NB4 (cell line): ENCODE measurements at regions not wholly inside any gene's neighbourhood (a gene's known extent, or its start where the extent isn't known, plus 50 kb on each side); places are given as distances from the start of the nearest gene placed in this dataset.

Source experiments
- CTCF ChIP-seq: IDR thresholded peaks from one replicate; pipeline ENCODE4 v1.5.1; 2012; ENCODE audit warnings: low read depth, low read length
- MAX ChIP-seq: IDR thresholded peaks from 2 replicates; pipeline ENCODE4 v1.6.1; 2011; ENCODE audit warnings: low read depth, low read length
- POLR2A ChIP-seq: IDR thresholded peaks from 2 replicates; pipeline ENCODE4 v1.6.1; 2011; ENCODE audit warnings: mild to moderate bottlenecking; ENCODE audit not compliant: insufficient read length; ENCODE audit errors: extremely low read depth

- TF ChIP-seq CTCF (no peak), MAX (no peak), POLR2A (no peak)
These were observed 1389.5 kb upstream of the ACVR2A start for GRCh38 chr2:146455325-146455724.
